Natural killer cell (primary cell): ENCODE measurements at regions not wholly inside any gene's neighbourhood (a gene's known extent, or its start where the extent isn't known, plus 50 kb on each side); places are given as distances from the start of the nearest gene placed in this dataset.

Source experiments
- ATAC-seq, 3 donors: fragments of 150-1000 bp in 2 of 3; fragments of 200-7000 bp in 1 of 3; cut with Tn5 transposase; 1 replicate in 1 of 3; 2 replicates in 2 of 3; pipeline ENCODE4 v1.10.0; 2021; ENCODE audit warnings: mild to moderate bottlenecking in 2 of 3, moderate library complexity in 2 of 3
- DNase-seq, 2 donors: peaks; one replicate each; pipeline versions ENCODE4 v3.0.0 to v3.0.0-alpha.2; 2013 to 2021; ENCODE audit warnings: mixed read lengths in 1 of 2
- H3K27ac ChIP-seq: one replicate; pipeline ENCODE4 v1.5.1; 2013; ENCODE audit warnings: mild to moderate bottlenecking, low read length
- H3K27me3 ChIP-seq: one replicate; pipeline ENCODE4 v1.6.1; 2013; ENCODE audit warnings: low read length; ENCODE audit not compliant: control insufficient read depth, insufficient read depth
- H3K36me3 ChIP-seq: one replicate; pipeline ENCODE4 v1.6.1; 2013; ENCODE audit warnings: low read length; ENCODE audit not compliant: control insufficient read depth, insufficient read depth
- H3K4me1 ChIP-seq: one replicate; pipeline ENCODE4 v1.6.1; 2013; ENCODE audit warnings: low read length; ENCODE audit not compliant: control insufficient read depth, insufficient read depth
- H3K4me3 ChIP-seq: one replicate; pipeline ENCODE4 v1.5.1; 2013; ENCODE audit warnings: low read length
- H3K9me3 ChIP-seq: one replicate; pipeline ENCODE4 v1.6.1; 2013; ENCODE audit warnings: low read length; ENCODE audit not compliant: control insufficient read depth, insufficient read depth
- H3K27ac Mint-ChIP-seq, 2 donors: one replicate each; pipeline ENCODE4 v1.8.0; 2022; ENCODE audit warnings: mild to moderate bottlenecking in 2 of 2, mixed read lengths in 2 of 2, moderate library complexity in 1 of 2
- H3K27me3 Mint-ChIP-seq, 2 donors: one replicate each; pipeline ENCODE4 v1.8.0; 2022; ENCODE audit warnings: low read depth in 2 of 2, mixed read lengths in 2 of 2
- H3K36me3 Mint-ChIP-seq: one replicate; pipeline ENCODE4 v1.8.0; 2022; ENCODE audit warnings: mixed read lengths
- H3K4me1 Mint-ChIP-seq, 2 donors: one replicate each; pipeline ENCODE4 v1.8.0; 2022; ENCODE audit warnings: mixed read lengths in 2 of 2
- H3K4me3 Mint-ChIP-seq: one replicate; pipeline ENCODE4 v1.8.0; 2022; ENCODE audit warnings: mild to moderate bottlenecking, moderate library complexity, mixed read lengths
- H3K9me3 Mint-ChIP-seq, 2 donors: one replicate each; pipeline ENCODE4 v1.8.0; 2022; ENCODE audit warnings: mixed read lengths in 2 of 2
- CTCF ChIP-seq: fragments of 200-600 bp; IDR thresholded peaks from one replicate; pipeline ENCODE4 v1.8.0; 2022; ENCODE audit warnings: antibody characterized with exemption
- WGBS: methylation state at CpG from one replicate; pipeline ENCODE4 v1.1.7; 2013; ENCODE audit warnings: missing lambda C conversion rate; ENCODE audit not compliant: insufficient coverage; 5-methylcytosine and 5-hydroxymethylcytosine counted together
- intact Hi-C: fragments of 100-400 bp; cut with micrococcal nuclease; formaldehyde crosslinking; loops from one replicate; pipeline ENCODE4 v1.14.2; 2022

- Histone ChIP-seq H3K36me3 (no peaks in the 10 kb centered on the region), H3K4me3 (no peak overlapping the region), H3K27ac (no peak overlapping the region), H3K9me3 (no peaks in the 10 kb centered on the region), H3K27me3 (no peaks in the 10 kb centered on the region), H3K4me1 (no peaks in the 10 kb centered on the region)
- no peaks in the 10 kb centered on the region for H3K4me1 Mint-ChIP-seq
- no peak overlapping the region for H3K27ac Mint-ChIP-seq
- TF ChIP-seq CTCF = no peak
- no peak for ATAC-seq
- intact Hi-C loops = no loop called here
- no peaks in the 10 kb centered on the region for H3K9me3 Mint-ChIP-seq
- H3K27me3 Mint-ChIP-seq = peaks cover 28 to 54% of the 10 kb centered on the region in 2 donors
- 83% methylated on average over 2 of the region's 4 CpGs for WGBS
- no peak for DNase-seq
- no peak overlapping the region for H3K4me3 Mint-ChIP-seq
- H3K36me3 Mint-ChIP-seq = no peaks in the 10 kb centered on the region
These were observed 154.5 kb downstream of the PHLDA1 start for GRCh38 chr12:75876832-75877762.

- no peaks in the 10 kb centered on the region for H3K36me3 Mint-ChIP-seq
- no peaks in the 10 kb centered on the region for H3K27me3 ChIP-seq
- H3K4me1 Mint-ChIP-seq = no peaks in the 10 kb centered on the region
- no peak overlapping the region for H3K4me3 ChIP-seq
- no peaks in the 10 kb centered on the region for H3K9me3 ChIP-seq
- ATAC-seq (no peak), DNase-seq (no peak)
- no peak for TF ChIP-seq CTCF
- H3K4me1 ChIP-seq = no peaks in the 10 kb centered on the region
- no peak overlapping the region for H3K27ac ChIP-seq
- 15% methylated on average over 2 of the region's 2 CpGs for WGBS
- no peak overlapping the region for H3K27ac Mint-ChIP-seq
- peaks cover 28 to 49% of the 10 kb centered on the region in 2 donors for H3K27me3 Mint-ChIP-seq
- intact Hi-C loops = no loop called here
- no peaks in the 10 kb centered on the region for H3K9me3 Mint-ChIP-seq
- no peaks in the 10 kb centered on the region for H3K36me3 ChIP-seq
- H3K4me3 Mint-ChIP-seq = no peak overlapping the region
These were observed 157.1 kb downstream of the PHLDA1 start for GRCh38 chr12:75874441-75874840.

- H3K4me1 Mint-ChIP-seq = no peaks in the 10 kb centered on the region
- no peaks in the 10 kb centered on the region for H3K4me1 ChIP-seq
- WGBS = 95% methylated on average over 2 of the region's 2 CpGs
- no peak for TF ChIP-seq CTCF
- ATAC-seq = no peak
- DNase-seq = no peak
- H3K27ac Mint-ChIP-seq = no peak overlapping the region
- no peak overlapping the region for H3K4me3 ChIP-seq
- intact Hi-C loops = no loop called here
- peaks cover 25 to 41% of the 10 kb centered on the region in 2 donors for H3K27me3 Mint-ChIP-seq
- H3K27me3 ChIP-seq = no peaks in the 10 kb centered on the region
- H3K36me3 Mint-ChIP-seq = no peaks in the 10 kb centered on the region
- H3K9me3 Mint-ChIP-seq = no peaks in the 10 kb centered on the region
- H3K4me3 Mint-ChIP-seq = no peak overlapping the region
- no peaks in the 10 kb centered on the region for H3K9me3 ChIP-seq
- H3K36me3 ChIP-seq = no peaks in the 10 kb centered on the region
- no peak overlapping the region for H3K27ac ChIP-seq
These were observed 158.8 kb downstream of the PHLDA1 start for GRCh38 chr12:75872762-75873161.
